Ishikawa (cell line): ENCODE measurements at regions not wholly inside any gene's neighbourhood (a gene's known extent, or its start where the extent isn't known, plus 50 kb on each side); places are given as distances from the start of the nearest gene placed in this dataset.

ENCODE experiments used
- EP300 ChIP-seq: IDR thresholded peaks from 2 replicates; pipeline ENCODE4 v1.6.1; 2012; ENCODE audit warnings: borderline replicate concordance
- MAX ChIP-seq: IDR thresholded peaks from 2 replicates; pipeline ENCODE4 v1.6.1; 2012
- RAD21 ChIP-seq: IDR thresholded peaks from 2 replicates; pipeline ENCODE4 v1.6.1; 2012; ENCODE audit warnings: low read depth
- REST ChIP-seq: IDR thresholded peaks from 2 replicates; pipeline ENCODE4 v1.6.1; 2012; ENCODE audit warnings: low read depth, mild to moderate bottlenecking
- TAF1 ChIP-seq: IDR thresholded peaks from 2 replicates; pipeline ENCODE4 v1.6.1; 2012; ENCODE audit warnings: low read depth, mild to moderate bottlenecking
- ZBTB7A ChIP-seq: IDR thresholded peaks from 2 replicates; pipeline ENCODE4 v1.6.1; 2012; ENCODE audit warnings: low read depth

GRCh38 chr10:32180390-32181280, 124.4 kb upstream of the KIF5B start:
- no peak for TF ChIP-seq MAX
- TF ChIP-seq REST: no peak
- TF ChIP-seq EP300: no peak
- no peak for TF ChIP-seq RAD21
- TF ChIP-seq ZBTB7A: no peak
- no peak for TF ChIP-seq TAF1
